PC-9 (cell line): ENCODE measurements at regions not wholly inside any gene's neighbourhood (a gene's known extent, or its start where the extent isn't known, plus 50 kb on each side); places are given as distances from the start of the nearest gene placed in this dataset.

Experiments used
- BruUV-seq: library from RNA; stranded (reverse); fragments of 400-500 nt; replicated peaks from 2 replicates; lab custom pipeline; 2021; lab: Mats Ljungman, UMichigan
- CTCF ChIA-PET: fragments of 300-600 bp; sonication (Branson Sonifier 250); formaldehyde crosslinking; loops from one replicate; lab custom pipeline; 2022; ENCODE audit warnings: antibody characterized with exemption; lab: Charles Lee
- POLR2A ChIA-PET: fragments of 300-600 bp; sonication (Branson Sonifier 250); formaldehyde crosslinking; loops from one replicate; lab custom pipeline; 2022; ENCODE audit warnings: antibody characterized with exemption; ENCODE audit not compliant: unreplicated experiment; lab: Charles Lee
- DNase-seq, 2 experiments: peaks; one replicate each; pipeline versions ENCODE4 v3.0.0 to v3.0.0-alpha.2; 2015 to 2022; ENCODE audit warnings: mixed read lengths in 1 of 2
- H2AFZ ChIP-seq: fragments of 200-600 bp; sonication (generic); 2 replicates; pipeline ENCODE4 v1.8.1; 2017; ENCODE audit warnings: antibody characterized with exemption
- H3F3A ChIP-seq: fragments of 200-600 bp; sonication (generic); 2 replicates; pipeline ENCODE4 v1.8.1; 2017; ENCODE audit warnings: antibody characterized with exemption, mild to moderate bottlenecking, low read depth; ENCODE audit not compliant: insufficient read depth
- H3K27ac ChIP-seq: fragments of 200-600 bp; sonication (generic); 2 replicates; pipeline ENCODE4 v1.6.1; 2016; ENCODE audit warnings: mixed run types
- H3K27me3 ChIP-seq: fragments of 200-600 bp; sonication (generic); 2 replicates; pipeline ENCODE4 v1.6.1; 2016; ENCODE audit warnings: low read depth, mixed run types; ENCODE audit not compliant: insufficient read depth
- H3K36me3 ChIP-seq: fragments of 200-600 bp; sonication (generic); 2 replicates; pipeline ENCODE4 v1.6.1; 2016; ENCODE audit warnings: low read depth, mixed run types
- H3K4me1 ChIP-seq: fragments of 200-600 bp; sonication (generic); replicated peaks from 2 replicates; pipeline ENCODE4 v1.6.1; 2016; ENCODE audit warnings: mixed run types; ENCODE audit not compliant: insufficient read depth
- H3K4me2 ChIP-seq: fragments of 200-600 bp; sonication (generic); 2 replicates; pipeline ENCODE4 v1.6.1; 2017; ENCODE audit warnings: mixed run types
- H3K4me3 ChIP-seq: fragments of 200-600 bp; sonication (generic); 2 replicates; pipeline ENCODE4 v1.6.1; 2016; ENCODE audit warnings: mixed run types
- H3K79me2 ChIP-seq: fragments of 200-600 bp; sonication (generic); 2 replicates; pipeline ENCODE4 v1.6.1; 2017; ENCODE audit warnings: low read depth, mixed run types
- H3K9me2 ChIP-seq: fragments of 200-600 bp; sonication (generic); 2 replicates; pipeline ENCODE4 v1.8.1; 2017; ENCODE audit warnings: mild to moderate bottlenecking; ENCODE audit not compliant: insufficient read depth
- H3K9me3 ChIP-seq: fragments of 200-600 bp; sonication (generic); 2 replicates; pipeline ENCODE4 v1.8.1; 2016; ENCODE audit warnings: low read depth; ENCODE audit not compliant: insufficient read depth
- H4K20me1 ChIP-seq: fragments of 200-600 bp; sonication (generic); 2 replicates; pipeline ENCODE4 v1.8.1; 2017; ENCODE audit not compliant: insufficient read depth
- CTCF ChIP-seq: fragments of 200-600 bp; sonication (generic); conservative IDR thresholded peaks from 2 replicates; pipeline ENCODE4 v1.6.1; 2017; ENCODE audit warnings: mixed run types, antibody characterized with exemption, mild to moderate bottlenecking, moderate library complexity
- EZH2 ChIP-seq: fragments of 200-600 bp; sonication (generic); IDR thresholded peaks from 2 replicates; pipeline ENCODE4 v1.8.0; 2017; ENCODE audit warnings: antibody characterized with exemption, low read depth
- intact Hi-C: fragments of 100-400 bp; cut with micrococcal nuclease; formaldehyde crosslinking; loops from one replicate; pipeline ENCODE4 v1.10.0; 2022; ENCODE audit not compliant: unreplicated experiment

GRCh38 chr7:145488816-145489215 lies 627.8 kb upstream of the CNTNAP2 start:
- no peaks in the 10 kb centered on the region for H3F3A ChIP-seq
- H3K4me1 ChIP-seq, result no peaks in the 10 kb centered on the region
- no peak overlapping the region for H2AFZ ChIP-seq
- no peaks in the 10 kb centered on the region for H3K36me3 ChIP-seq
- no peak overlapping the region for H3K4me2 ChIP-seq
- H3K4me3 ChIP-seq, result no peak overlapping the region
- intact Hi-C loops, result no loop called here
- no peaks in the 10 kb centered on the region for H4K20me1 ChIP-seq
- H3K27ac ChIP-seq, result no peak overlapping the region
- H3K27me3 ChIP-seq, result no peaks in the 10 kb centered on the region
- no peak for DNase-seq
- ChIA-PET CTCF (no interaction called here), POLR2A (no interaction called here)
- no peaks in the 10 kb centered on the region for H3K9me3 ChIP-seq
- no peaks in the 10 kb centered on the region for H3K79me2 ChIP-seq
- TF ChIP-seq EZH2 (no peak), CTCF (no peak)
- H3K9me2 ChIP-seq, result no peaks in the 10 kb centered on the region
- no TSS peak for BruUV-seq

- no TSS peak for BruUV-seq
These were observed 634.6 kb upstream of the CNTNAP2 start for GRCh38 chr7:145481985-145482384.

DNA sequence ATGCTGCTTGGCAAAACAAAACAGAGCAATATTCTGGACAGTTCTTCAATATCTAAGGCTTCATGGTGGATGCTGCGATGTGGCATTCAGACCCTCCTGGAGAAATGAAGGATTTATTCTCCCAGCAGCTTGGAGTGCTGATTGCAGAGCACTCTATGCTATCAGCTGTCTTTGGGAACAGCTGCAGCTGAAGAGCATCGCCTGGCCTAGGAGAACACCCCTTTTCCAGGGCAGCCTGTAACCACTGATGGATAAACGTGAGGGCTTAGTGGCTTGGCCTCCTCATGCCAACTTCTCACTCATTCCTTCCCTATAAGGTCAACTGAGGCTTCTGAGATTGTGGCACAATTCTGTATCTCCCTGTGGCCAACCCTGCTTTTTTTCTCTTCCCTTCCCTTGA lies 638.1 kb upstream of the CNTNAP2 start:
- Histone ChIP-seq H3K79me2 (no peaks in the 10 kb centered on the region), H3K4me2 (no peak overlapping the region), H3K4me1 (no peaks in the 10 kb centered on the region), H4K20me1 (no peaks in the 10 kb centered on the region), H3K9me3 (no peaks in the 10 kb centered on the region), H3F3A (no peaks in the 10 kb centered on the region), H2AFZ (no peak overlapping the region), H3K27me3 (no peaks in the 10 kb centered on the region), H3K9me2 (no peaks in the 10 kb centered on the region), H3K4me3 (no peak overlapping the region), H3K27ac (no peak overlapping the region), H3K36me3 (no peaks in the 10 kb centered on the region)
- TF ChIP-seq EZH2, result no peak
- TF ChIP-seq CTCF, result no peak
- no TSS peak for BruUV-seq
- POLR2A ChIA-PET, result no interaction called here
- CTCF ChIA-PET, result no interaction called here
- no peak for DNase-seq
- intact Hi-C loops, result no loop called here

More at GRCh38 chr7:145481985-145482384, 634.6 kb upstream of the CNTNAP2 start:
- no peaks in the 10 kb centered on the region for H3K9me3 ChIP-seq
- no peak overlapping the region for H2AFZ ChIP-seq
- POLR2A ChIA-PET, result no interaction called here
- DNase-seq, result no peak
- H3K4me2 ChIP-seq, result no peak overlapping the region
- H3K9me2 ChIP-seq, result no peaks in the 10 kb centered on the region
- no peaks in the 10 kb centered on the region for H3K36me3 ChIP-seq
- no peaks in the 10 kb centered on the region for H3F3A ChIP-seq
- TF ChIP-seq EZH2 (no peak), CTCF (no peak)
- H3K79me2 ChIP-seq, result no peaks in the 10 kb centered on the region
- H3K27me3 ChIP-seq, result no peaks in the 10 kb centered on the region
- no peaks in the 10 kb centered on the region for H3K4me1 ChIP-seq
- CTCF ChIA-PET, result no interaction called here
- no peak overlapping the region for H3K4me3 ChIP-seq
- H4K20me1 ChIP-seq, result no peaks in the 10 kb centered on the region
- intact Hi-C loops, result no loop called here
- H3K27ac ChIP-seq, result no peak overlapping the region
